ENCODE measurements at regions not wholly inside any gene's neighbourhood (a gene's known extent, or its start where the extent isn't known, plus 50 kb on each side); places are given as distances from the start of the nearest gene placed in this dataset.
A peak's percentile ranks its signal among the peaks of the same experiment; 100 is the strongest.

DNA sequence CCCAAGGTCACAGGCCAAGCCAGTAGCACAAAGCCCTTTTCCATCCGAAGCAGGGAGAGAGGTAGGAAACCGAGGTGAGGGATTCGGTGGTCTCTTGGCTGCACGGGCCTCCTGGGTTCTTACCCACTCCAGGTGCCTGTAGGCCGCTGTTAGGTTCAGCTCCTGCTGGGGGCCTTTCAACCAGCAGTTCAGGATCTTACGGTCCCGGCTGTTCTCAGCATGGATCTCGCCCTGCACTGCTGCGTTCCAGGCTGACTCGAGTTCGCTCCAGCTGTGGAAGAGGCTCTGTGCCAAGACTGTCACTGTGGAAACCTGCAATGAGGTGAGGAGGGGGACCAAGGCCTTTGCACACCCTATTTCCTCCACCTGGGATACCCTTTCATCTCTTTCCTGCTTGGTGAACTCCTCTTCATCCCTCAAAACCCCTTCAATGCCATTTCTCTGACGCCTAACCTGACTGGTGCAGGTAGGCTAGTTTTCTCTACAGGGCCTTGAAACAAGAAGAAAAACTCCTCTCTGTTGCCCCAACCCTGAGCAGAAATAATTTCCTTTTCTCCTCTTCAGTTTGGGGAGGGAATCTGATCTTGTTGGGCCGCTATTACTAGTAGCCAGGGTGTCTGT, 103.6 kb downstream of the RMI2 start:
- no TSS peak for BruUV-seq (replicated peaks)
- 23% methylated on average over 8 of the region's 13 CpGs for WGBS (ENCODE audit: low lambda C conversion rate)

More for the DNA sequence above, 103.6 kb downstream of the RMI2 start:
- Histone ChIP-seq H4K20me1 (ENCODE audit: insufficient read depth, low read length) (no peaks in the 10 kb centered on the region), H2AFZ (ENCODE audit: low read length) (no peak overlapping the region), H3K9me3 (ENCODE audit: low read length) (no peaks in the 10 kb centered on the region), H3K4me2 (ENCODE audit: low read depth, low read length) (no peak overlapping the region), H3K79me2 (ENCODE audit: insufficient read depth, low read length) (no peaks in the 10 kb centered on the region), H3K27me3 (ENCODE audit: control insufficient read depth in 1 of 2, insufficient read depth in 2 of 2, low read length in 2 of 2) (peaks cover 12 to 80% of the 10 kb centered on the region in 2 experiments), H3K4me1 (ENCODE audit: insufficient read depth, low read length) (no peaks in the 10 kb centered on the region), H3K4me3 (replicated peaks in 1 of 3; ENCODE audit: insufficient read depth in 1 of 3, low read depth in 2 of 3, low read length in 3 of 3) (no peak overlapping the region), H3K9ac (ENCODE audit: insufficient read depth, low read depth, low read length) (no peak overlapping the region), H3K36me3 (replicated peaks in 1 of 2; ENCODE audit: control insufficient read depth in 1 of 2, insufficient read depth in 2 of 2, low read length in 2 of 2) (no peaks in the 10 kb centered on the region), H3K27ac (ENCODE audit: extremely low read length, insufficient read depth, low read length) (no peak overlapping the region)
- DNase-seq (ENCODE audit: low spot score): no peak
- TF ChIP-seq ARID2 (CRISPR knock-in tag; IDR thresholded peaks at IDR 0.05; ENCODE audit: borderline replicate concordance): no peak
- TF ChIP-seq, protein P1, sequence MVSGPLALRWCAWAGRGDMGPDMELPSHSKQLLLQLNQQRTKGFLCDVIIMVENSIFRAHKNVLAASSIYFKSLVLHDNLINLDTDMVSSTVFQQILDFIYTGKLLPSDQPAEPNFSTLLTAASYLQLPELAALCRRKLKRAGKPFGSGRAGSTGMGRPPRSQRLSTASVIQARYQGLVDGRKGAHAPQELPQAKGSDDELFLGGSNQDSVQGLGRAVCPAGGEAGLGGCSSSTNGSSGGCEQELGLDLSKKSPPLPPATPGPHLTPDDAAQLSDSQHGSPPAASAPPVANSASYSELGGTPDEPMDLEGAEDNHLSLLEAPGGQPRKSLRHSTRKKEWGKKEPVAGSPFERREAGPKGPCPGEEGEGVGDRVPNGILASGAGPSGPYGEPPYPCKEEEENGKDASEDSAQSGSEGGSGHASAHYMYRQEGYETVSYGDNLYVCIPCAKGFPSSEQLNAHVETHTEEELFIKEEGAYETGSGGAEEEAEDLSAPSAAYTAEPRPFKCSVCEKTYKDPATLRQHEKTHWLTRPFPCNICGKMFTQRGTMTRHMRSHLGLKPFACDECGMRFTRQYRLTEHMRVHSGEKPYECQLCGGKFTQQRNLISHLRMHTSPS (CRISPR knock-in tag; IDR thresholded peaks at IDR 0.05; ENCODE audit: low read depth): no peak
- TF ChIP-seq ZNF253 (CRISPR knock-in tag; IDR thresholded peaks at IDR 0.05; ENCODE audit: borderline replicate concordance): no peak
- no peak for TF ChIP-seq NFRKB (IDR thresholded peaks at IDR 0.05)
- TF ChIP-seq, protein P2, sequence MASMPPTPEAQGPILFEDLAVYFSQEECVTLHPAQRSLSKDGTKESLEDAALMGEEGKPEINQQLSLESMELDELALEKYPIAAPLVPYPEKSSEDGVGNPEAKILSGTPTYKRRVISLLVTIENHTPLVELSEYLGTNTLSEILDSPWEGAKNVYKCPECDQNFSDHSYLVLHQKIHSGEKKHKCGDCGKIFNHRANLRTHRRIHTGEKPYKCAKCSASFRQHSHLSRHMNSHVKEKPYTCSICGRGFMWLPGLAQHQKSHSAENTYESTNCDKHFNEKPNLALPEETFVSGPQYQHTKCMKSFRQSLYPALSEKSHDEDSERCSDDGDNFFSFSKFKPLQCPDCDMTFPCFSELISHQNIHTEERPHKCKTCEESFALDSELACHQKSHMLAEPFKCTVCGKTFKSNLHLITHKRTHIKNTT (CRISPR knock-in tag; IDR thresholded peaks at IDR 0.05): no peak
- TF ChIP-seq SRSF1 (optimal IDR thresholded peaks at IDR 0.05; ENCODE audit: low read depth, low read length): no peak
- no peak for TF ChIP-seq THYN1 (CRISPR knock-in tag; IDR thresholded peaks at IDR 0.05; ENCODE audit: borderline replicate concordance, low read depth)
- no peak for TF ChIP-seq JARID2 (CRISPR knock-in tag; IDR thresholded peaks at IDR 0.05; ENCODE audit: insufficient replicate concordance)
- TF ChIP-seq ZFP62 (CRISPR knock-in tag; IDR thresholded peaks at IDR 0.05): no peak
- TF ChIP-seq MAZ (IDR thresholded peaks at IDR 0.05; ENCODE audit: borderline replicate concordance, low read depth, low read length): no peak
- TF ChIP-seq MAZ (CRISPR knock-in tag; IDR thresholded peaks at IDR 0.05; ENCODE audit: low read depth): no peak
- TF ChIP-seq RAD21 (CRISPR knock-in tag; IDR thresholded peaks at IDR 0.05): no peak
- no peak for TF ChIP-seq FIP1L1 (IDR thresholded peaks at IDR 0.05; ENCODE audit: borderline replicate concordance, insufficient read depth, low read depth, low read length)
- TF ChIP-seq NKX3-1 (CRISPR knock-in tag; IDR thresholded peaks at IDR 0.05): no peak
- no peak for TF ChIP-seq ONECUT2 (CRISPR knock-in tag; IDR thresholded peaks at IDR 0.05)
- TF ChIP-seq ZSCAN25 (CRISPR knock-in tag; IDR thresholded peaks at IDR 0.05): no peak
- no peak for TF ChIP-seq RBM39 (IDR thresholded peaks at IDR 0.05; ENCODE audit: low read depth, low read length, poor library complexity, severe bottlenecking)
- TF ChIP-seq CBX2 (IDR thresholded peaks at IDR 0.05; ENCODE audit: low read depth, low read length): no peak
- TF ChIP-seq CBX2 (CRISPR knock-in tag; IDR thresholded peaks at IDR 0.05; ENCODE audit: low read depth): no peak
- TF ChIP-seq MBNL3 (CRISPR knock-in tag; conservative IDR thresholded peaks at IDR 0.05): no peak
- no peak for TF ChIP-seq NFKBIZ (CRISPR knock-in tag; IDR thresholded peaks at IDR 0.05)
- CTCF ChIA-PET (ENCODE audit: low intra/inter-chr PET ratio, low total read pairs): no interaction called here
- in situ Hi-C loops (cut with HindIII; ENCODE audit: extremely low pct_ligation_motif_present, low pct_unique_long_range_greater_than_20kb) (no loop called here), intact Hi-C loops (cut with micrococcal nuclease; ENCODE audit: unreplicated experiment) (no loop called here)
- POLR2A ChIA-PET: no interaction called here
- peak; percentile 23; the same call in 1 of the 3 replicates for ATAC-seq
- no peak for FAIRE-seq

Data from HepG2 (cell line).